Neural cell (in vitro differentiated cells): ENCODE measurements at regions not wholly inside any gene's neighbourhood (a gene's known extent, or its start where the extent isn't known, plus 50 kb on each side); places are given as distances from the start of the nearest gene placed in this dataset.

Experiments used
- CTCF ChIP-seq: fragments of 450-650 bp; IDR thresholded peaks from 2 replicates; pipeline ENCODE4 v1.5.1; 2014; ENCODE audit warnings: antibody characterized with exemption, mild to moderate bottlenecking, moderate library complexity; ENCODE audit not compliant: poor library complexity, severe bottlenecking
- EP300 ChIP-seq: fragments of 450-650 bp; conservative IDR thresholded peaks from 2 replicates; pipeline ENCODE4 v1.6.1; 2014; ENCODE audit warnings: antibody characterized with exemption, mild to moderate bottlenecking, moderate library complexity; ENCODE audit not compliant: poor library complexity, severe bottlenecking
- EZH2 ChIP-seq: fragments of 200-600, 300-800 bp; shearing (Covaris generic), sonication (generic); IDR thresholded peaks from 2 replicates; pipeline ENCODE4 v1.6.1; 2014; ENCODE audit warnings: antibody characterized with exemption, low read length, borderline replicate concordance, mild to moderate bottlenecking; ENCODE audit not compliant: insufficient read depth, poor library complexity, severe bottlenecking
- MXI1 ChIP-seq: fragments of 450-650 bp; conservative IDR thresholded peaks from 2 replicates; pipeline ENCODE4 v1.6.1; 2014; ENCODE audit warnings: antibody characterized with exemption, mild to moderate bottlenecking; ENCODE audit not compliant: poor library complexity, severe bottlenecking
- POLR2AphosphoS5 ChIP-seq: IDR thresholded peaks from 2 replicates; pipeline ENCODE4 v1.6.1; 2012
- RAD21 ChIP-seq: fragments of 450-650 bp; conservative IDR thresholded peaks from 2 replicates; pipeline ENCODE4 v1.6.1; 2014; ENCODE audit warnings: antibody characterized with exemption, mild to moderate bottlenecking, moderate library complexity
- SMC3 ChIP-seq: fragments of 450-650 bp; conservative IDR thresholded peaks from 2 replicates; pipeline ENCODE4 v1.6.1; 2014; ENCODE audit warnings: antibody characterized with exemption, mild to moderate bottlenecking, moderate library complexity; ENCODE audit not compliant: poor library complexity
- TAF1 ChIP-seq: IDR thresholded peaks from 2 replicates; pipeline ENCODE4 v1.6.1; 2012; ENCODE audit warnings: low read depth

- TF ChIP-seq TAF1 (no peak), CTCF (no peak), POLR2AphosphoS5 (no peak), SMC3 (no peak), EZH2 (no peak), EP300 (no peak), RAD21 (no peak), MXI1 (no peak)
Measured at GRCh38 chr11:71093783-71094182, 158.6 kb downstream of the SHANK2 start.
